AG09319 (cell line): ENCODE measurements at regions not wholly inside any gene's neighbourhood (a gene's known extent, or its start where the extent isn't known, plus 50 kb on each side); places are given as distances from the start of the nearest gene placed in this dataset.

ENCODE experiments used
- DNase-seq: peaks from one replicate; pipeline ENCODE4 v3.0.0-alpha.2; 2010; ENCODE audit warnings: low read depth; ENCODE audit errors: extremely low read depth
- CTCF ChIP-seq: IDR thresholded peaks from 2 replicates; pipeline ENCODE4 v1.5.1; 2011; ENCODE audit warnings: low read depth, mild to moderate bottlenecking, inconsistent platforms, low read length, moderate library complexity

GRCh38 chr2:183283209-183283608 is 159.0 kb downstream of the NUP35 start:
- DNase-seq = no peak
- TF ChIP-seq CTCF = no peak

- no peak for DNase-seq
Measured at GRCh38 chr2:183284606-183285005, 160.4 kb downstream of the NUP35 start.

GRCh38 chr2:183291436-183291835 is 167.2 kb downstream of the NUP35 start:
- DNase-seq = no peak
- TF ChIP-seq CTCF = no peak

More at GRCh38 chr2:183284606-183285005, 160.4 kb downstream of the NUP35 start:
- TF ChIP-seq CTCF = no peak

- DNase-seq = no peak
- no peak for TF ChIP-seq CTCF
Measured at GRCh38 chr2:183292028-183292427, 167.8 kb downstream of the NUP35 start.

GRCh38 chr2:183339311-183339710 is 215.1 kb downstream of the NUP35 start:
- no peak for TF ChIP-seq CTCF
- DNase-seq = no peak

GRCh38 chr2:183341057-183341456 is 216.8 kb downstream of the NUP35 start:
- DNase-seq = no peak
- TF ChIP-seq CTCF = no peak

GRCh38 chr2:183347969-183348368 is 223.7 kb downstream of the NUP35 start:
- TF ChIP-seq CTCF = no peak
- DNase-seq = no peak

GRCh38 chr2:183348492-183348891 is 224.2 kb downstream of the NUP35 start:
- TF ChIP-seq CTCF = no peak
- DNase-seq = no peak
